ENCODE measurements at regions not wholly inside any gene's neighbourhood (a gene's known extent, or its start where the extent isn't known, plus 50 kb on each side); places are given as distances from the start of the nearest gene placed in this dataset.
"Not testable (repeated sequence)": the region's sequence is repeated elsewhere in the genome, so short reads cannot be mapped to it uniquely, and the experiment has no call there.

DNA sequence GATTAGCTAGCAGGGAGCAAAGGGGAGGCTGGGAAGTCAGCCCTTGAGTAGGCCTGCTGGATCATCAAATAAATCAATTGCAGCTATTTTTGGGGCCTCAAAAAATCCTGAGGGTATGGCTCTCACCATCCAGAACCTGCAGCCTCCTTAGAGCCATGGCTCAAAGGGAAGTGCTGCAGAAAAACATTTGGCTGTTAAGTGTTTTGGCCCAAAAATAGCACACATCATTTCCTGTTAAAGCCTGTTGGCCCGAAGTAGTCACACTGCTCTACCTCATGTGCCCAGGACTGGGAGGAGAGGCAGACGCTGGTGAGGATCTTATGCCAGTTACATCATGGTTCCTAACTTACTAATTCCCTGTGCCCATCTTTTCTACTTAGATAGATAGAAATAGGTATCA lies 176.8 kb upstream of the PLGLB1 start:
- TF ChIP-seq, protein P1, sequence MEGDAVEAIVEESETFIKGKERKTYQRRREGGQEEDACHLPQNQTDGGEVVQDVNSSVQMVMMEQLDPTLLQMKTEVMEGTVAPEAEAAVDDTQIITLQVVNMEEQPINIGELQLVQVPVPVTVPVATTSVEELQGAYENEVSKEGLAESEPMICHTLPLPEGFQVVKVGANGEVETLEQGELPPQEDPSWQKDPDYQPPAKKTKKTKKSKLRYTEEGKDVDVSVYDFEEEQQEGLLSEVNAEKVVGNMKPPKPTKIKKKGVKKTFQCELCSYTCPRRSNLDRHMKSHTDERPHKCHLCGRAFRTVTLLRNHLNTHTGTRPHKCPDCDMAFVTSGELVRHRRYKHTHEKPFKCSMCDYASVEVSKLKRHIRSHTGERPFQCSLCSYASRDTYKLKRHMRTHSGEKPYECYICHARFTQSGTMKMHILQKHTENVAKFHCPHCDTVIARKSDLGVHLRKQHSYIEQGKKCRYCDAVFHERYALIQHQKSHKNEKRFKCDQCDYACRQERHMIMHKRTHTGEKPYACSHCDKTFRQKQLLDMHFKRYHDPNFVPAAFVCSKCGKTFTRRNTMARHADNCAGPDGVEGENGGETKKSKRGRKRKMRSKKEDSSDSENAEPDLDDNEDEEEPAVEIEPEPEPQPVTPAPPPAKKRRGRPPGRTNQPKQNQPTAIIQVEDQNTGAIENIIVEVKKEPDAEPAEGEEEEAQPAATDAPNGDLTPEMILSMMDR (optimal IDR thresholded peaks at IDR 0.05 in 1 of 3, IDR thresholded peaks at IDR 0.05 in 1 of 3, conservative IDR thresholded peaks at IDR 0.05 in 1 of 3; ENCODE audit: extremely low read depth in 1 of 3, insufficient read depth in 2 of 3, low read length in 3 of 3) = not testable (repeated sequence)
- not testable (repeated sequence) for TF ChIP-seq EZH2 (IDR thresholded peaks at IDR 0.05; ENCODE audit: low read length)
